ENCODE measurements at regions not wholly inside any gene's neighbourhood (a gene's known extent, or its start where the extent isn't known, plus 50 kb on each side); places are given as distances from the start of the nearest gene placed in this dataset.

- DNase-seq (ENCODE audit: low read depth in 1 of 2, low spot score in 1 of 2) = no peak
- H3K27ac ChIP-seq (replicated peaks) = no peak overlapping the region
- TF ChIP-seq GABPA (IDR thresholded peaks at IDR 0.05; ENCODE audit: low read depth) (no peak), POLR2AphosphoS5 (IDR thresholded peaks at IDR 0.05; ENCODE audit: low read depth) (no peak), REST (IDR thresholded peaks at IDR 0.05; ENCODE audit: insufficient replicate concordance, low read depth) (no peak), SPI1 (IDR thresholded peaks at IDR 0.05; ENCODE audit: borderline replicate concordance, low read depth) (no peak)
- TF ChIP-seq, protein P1, sequence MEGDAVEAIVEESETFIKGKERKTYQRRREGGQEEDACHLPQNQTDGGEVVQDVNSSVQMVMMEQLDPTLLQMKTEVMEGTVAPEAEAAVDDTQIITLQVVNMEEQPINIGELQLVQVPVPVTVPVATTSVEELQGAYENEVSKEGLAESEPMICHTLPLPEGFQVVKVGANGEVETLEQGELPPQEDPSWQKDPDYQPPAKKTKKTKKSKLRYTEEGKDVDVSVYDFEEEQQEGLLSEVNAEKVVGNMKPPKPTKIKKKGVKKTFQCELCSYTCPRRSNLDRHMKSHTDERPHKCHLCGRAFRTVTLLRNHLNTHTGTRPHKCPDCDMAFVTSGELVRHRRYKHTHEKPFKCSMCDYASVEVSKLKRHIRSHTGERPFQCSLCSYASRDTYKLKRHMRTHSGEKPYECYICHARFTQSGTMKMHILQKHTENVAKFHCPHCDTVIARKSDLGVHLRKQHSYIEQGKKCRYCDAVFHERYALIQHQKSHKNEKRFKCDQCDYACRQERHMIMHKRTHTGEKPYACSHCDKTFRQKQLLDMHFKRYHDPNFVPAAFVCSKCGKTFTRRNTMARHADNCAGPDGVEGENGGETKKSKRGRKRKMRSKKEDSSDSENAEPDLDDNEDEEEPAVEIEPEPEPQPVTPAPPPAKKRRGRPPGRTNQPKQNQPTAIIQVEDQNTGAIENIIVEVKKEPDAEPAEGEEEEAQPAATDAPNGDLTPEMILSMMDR (IDR thresholded peaks at IDR 0.05; ENCODE audit: insufficient read depth, low read length) = no peak
- H3K27me3 ChIP-seq (ENCODE audit: insufficient read depth, poor library complexity, severe bottlenecking) = no peaks in the 10 kb centered on the region
- no peak overlapping the region for H3K4me3 ChIP-seq (replicated peaks; ENCODE audit: insufficient read depth, low read length)
Observed at GRCh38 chr5:128669803-128670202, 131.8 kb upstream of the FBN2 start.

DNA sequence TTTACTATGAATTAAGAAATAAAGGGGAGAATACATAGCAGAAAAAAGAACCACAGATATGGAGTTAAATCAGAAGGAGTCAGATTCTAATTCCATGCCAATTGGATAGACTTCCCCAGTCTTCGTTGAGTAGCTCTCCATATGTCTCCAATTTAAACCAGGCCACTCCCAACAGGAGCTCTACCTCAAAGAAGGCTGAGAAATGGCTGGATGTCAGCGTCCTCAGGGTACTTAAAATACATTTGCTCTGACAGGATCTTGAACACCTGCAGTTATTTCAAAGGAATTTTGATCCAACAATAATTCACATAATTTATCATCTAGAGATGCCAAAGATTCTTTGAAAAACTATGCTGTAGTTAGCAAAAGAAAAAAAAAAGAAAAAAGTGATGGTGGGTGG, 133.9 kb upstream of the FBN2 start:
- no peaks in the 10 kb centered on the region for H3K27me3 ChIP-seq (ENCODE audit: insufficient read depth, poor library complexity, severe bottlenecking)
- H3K27ac ChIP-seq (replicated peaks) = no peak overlapping the region
- TF ChIP-seq POLR2AphosphoS5 (IDR thresholded peaks at IDR 0.05; ENCODE audit: low read depth) = no peak
- TF ChIP-seq, protein P1 (IDR thresholded peaks at IDR 0.05; ENCODE audit: insufficient read depth, low read length) = no peak
- no peak for TF ChIP-seq REST (IDR thresholded peaks at IDR 0.05; ENCODE audit: insufficient replicate concordance, low read depth)
- TF ChIP-seq SPI1 (IDR thresholded peaks at IDR 0.05; ENCODE audit: borderline replicate concordance, low read depth) = no peak
- no peak for TF ChIP-seq GABPA (IDR thresholded peaks at IDR 0.05; ENCODE audit: low read depth)
- H3K4me3 ChIP-seq (replicated peaks; ENCODE audit: insufficient read depth, low read length) = no peak overlapping the region
- DNase-seq (ENCODE audit: low read depth in 1 of 2, low spot score in 1 of 2) = no peak

DNA sequence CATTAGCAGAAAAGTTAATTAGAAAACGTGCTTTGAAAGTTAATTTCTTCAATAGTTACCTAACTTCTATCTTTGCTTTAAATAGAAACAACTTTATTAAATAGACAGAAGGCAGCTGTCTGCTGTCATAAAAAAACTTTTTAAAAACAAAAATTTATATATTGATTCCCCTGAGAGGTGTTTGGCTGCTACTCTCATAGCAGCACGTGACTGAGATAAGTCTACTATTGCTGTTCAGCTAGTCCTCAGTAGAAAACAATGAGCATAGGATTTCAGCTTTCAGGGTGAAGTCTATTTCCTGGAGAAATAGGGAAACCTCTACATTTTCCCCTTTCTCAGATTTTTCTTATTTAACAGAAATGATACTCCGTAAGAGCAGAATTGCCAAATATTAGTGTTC, 135.0 kb upstream of the FBN2 start:
- Histone ChIP-seq H3K4me3 (replicated peaks; ENCODE audit: insufficient read depth, low read length) (no peak overlapping the region), H3K27me3 (ENCODE audit: insufficient read depth, poor library complexity, severe bottlenecking) (no peaks in the 10 kb centered on the region), H3K27ac (replicated peaks) (no peak overlapping the region)
- no peak for TF ChIP-seq REST (IDR thresholded peaks at IDR 0.05; ENCODE audit: insufficient replicate concordance, low read depth)
- TF ChIP-seq, protein P1 (IDR thresholded peaks at IDR 0.05; ENCODE audit: insufficient read depth, low read length) = no peak
- no peak for TF ChIP-seq GABPA (IDR thresholded peaks at IDR 0.05; ENCODE audit: low read depth)
- no peak for TF ChIP-seq POLR2AphosphoS5 (IDR thresholded peaks at IDR 0.05; ENCODE audit: low read depth)
- TF ChIP-seq SPI1 (IDR thresholded peaks at IDR 0.05; ENCODE audit: borderline replicate concordance, low read depth) = no peak
- no peak for DNase-seq (ENCODE audit: low read depth in 1 of 2, low spot score in 1 of 2)
